ENCODE measurements at regions not wholly inside any gene's neighbourhood (a gene's known extent, or its start where the extent isn't known, plus 50 kb on each side); places are given as distances from the start of the nearest gene placed in this dataset.

- Histone ChIP-seq H3K4me1 (ENCODE audit: control insufficient read depth in 5 of 5, insufficient read depth in 5 of 5, low read length in 5 of 5) (no peaks in the 10 kb centered on the region), H3K27ac (ENCODE audit: low read depth in 1 of 2, low read length in 1 of 2) (no peak overlapping the region), H3K4me3 (no peak overlapping the region), H3K27me3 (ENCODE audit: control insufficient read depth in 3 of 3, insufficient read depth in 3 of 3, low read length in 2 of 3) (no peaks in the 10 kb centered on the region), H3K9me3 (ENCODE audit: control insufficient read depth in 4 of 4, insufficient read depth in 3 of 4, low read length in 3 of 4) (peaks cover 0 to 14% (median 8%) of the 10 kb centered on the region in 4 donors), H3K9ac (ENCODE audit: insufficient read depth in 1 of 2, low read length in 2 of 2) (no peak overlapping the region), H3K36me3 (ENCODE audit: control insufficient read depth in 4 of 4, insufficient read depth in 4 of 4, low read length in 4 of 4) (no peaks in the 10 kb centered on the region)
- DNase-seq (peak in 2 of 3 donors; percentile 5 to 26), ATAC-seq (ENCODE audit: insufficient read depth, low FRiP score) (no peak)
- 85 to 92% methylated on average over 3 of the region's 3 CpGs for WGBS, 2 donors
- TF ChIP-seq CTCF (IDR thresholded peaks at IDR 0.05; ENCODE audit: control extremely low read depth, extremely low read depth): no peak
Measured at GRCh38 chr12:58034311-58034710, 92.9 kb downstream of the ATP23 start.

- Histone ChIP-seq H3K9ac (ENCODE audit: insufficient read depth in 1 of 2, low read length in 2 of 2) (no peak overlapping the region), H3K4me3 (no peak overlapping the region), H3K4me1 (ENCODE audit: control insufficient read depth in 5 of 5, insufficient read depth in 5 of 5, low read length in 5 of 5) (no peaks in the 10 kb centered on the region), H3K27ac (ENCODE audit: low read depth in 1 of 2, low read length in 1 of 2) (no peak overlapping the region), H3K36me3 (ENCODE audit: control insufficient read depth in 4 of 4, insufficient read depth in 4 of 4, low read length in 4 of 4) (no peaks in the 10 kb centered on the region), H3K9me3 (ENCODE audit: control insufficient read depth in 4 of 4, insufficient read depth in 3 of 4, low read length in 3 of 4) (peaks cover 0 to 14% (median 8%) of the 10 kb centered on the region in 4 donors), H3K27me3 (ENCODE audit: control insufficient read depth in 3 of 3, insufficient read depth in 3 of 3, low read length in 2 of 3) (no peaks in the 10 kb centered on the region)
- no peak for TF ChIP-seq CTCF (IDR thresholded peaks at IDR 0.05; ENCODE audit: control extremely low read depth, extremely low read depth)
- peak in 1 of 3 donors; percentile 7 for DNase-seq
- 0 to 57% methylated on average over 1 of the region's 1 CpG for WGBS, 2 donors
- no peak for ATAC-seq (ENCODE audit: insufficient read depth, low FRiP score)
Measured at GRCh38 chr12:58034712-58035111, 93.3 kb downstream of the ATP23 start.

- H3K9ac ChIP-seq (ENCODE audit: insufficient read depth in 1 of 2, low read length in 2 of 2): no peak overlapping the region
- no peak for DNase-seq
- no peaks in the 10 kb centered on the region for H3K4me1 ChIP-seq (ENCODE audit: control insufficient read depth in 5 of 5, insufficient read depth in 5 of 5, low read length in 5 of 5)
- 92% methylated on average over 2 of the region's 2 CpGs for WGBS, 2 donors
- peaks cover 0 to 4% (median 2%) of the 10 kb centered on the region in 4 donors for H3K9me3 ChIP-seq (ENCODE audit: control insufficient read depth in 4 of 4, insufficient read depth in 3 of 4, low read length in 3 of 4)
- no peak overlapping the region for H3K4me3 ChIP-seq
- TF ChIP-seq CTCF (IDR thresholded peaks at IDR 0.05; ENCODE audit: control extremely low read depth, extremely low read depth): no peak
- H3K27me3 ChIP-seq (ENCODE audit: control insufficient read depth in 3 of 3, insufficient read depth in 3 of 3, low read length in 2 of 3): no peaks in the 10 kb centered on the region
- ATAC-seq (ENCODE audit: insufficient read depth, low FRiP score): no peak
- H3K36me3 ChIP-seq (ENCODE audit: control insufficient read depth in 4 of 4, insufficient read depth in 4 of 4, low read length in 4 of 4): no peaks in the 10 kb centered on the region
- H3K27ac ChIP-seq (ENCODE audit: low read depth in 1 of 2, low read length in 1 of 2): no peak overlapping the region
Measured at GRCh38 chr12:58041441-58041840, 100.1 kb downstream of the ATP23 start.

- Histone ChIP-seq H3K27ac (ENCODE audit: low read depth in 1 of 2, low read length in 1 of 2) (no peak overlapping the region), H3K9ac (ENCODE audit: insufficient read depth in 1 of 2, low read length in 2 of 2) (no peak overlapping the region), H3K27me3 (ENCODE audit: control insufficient read depth in 3 of 3, insufficient read depth in 3 of 3, low read length in 2 of 3) (no peaks in the 10 kb centered on the region), H3K9me3 (ENCODE audit: control insufficient read depth in 4 of 4, insufficient read depth in 3 of 4, low read length in 3 of 4) (peaks cover 0 to 4% (median 0%) of the 10 kb centered on the region in 4 donors), H3K4me3 (no peak overlapping the region), H3K36me3 (ENCODE audit: control insufficient read depth in 4 of 4, insufficient read depth in 4 of 4, low read length in 4 of 4) (no peaks in the 10 kb centered on the region), H3K4me1 (ENCODE audit: control insufficient read depth in 5 of 5, insufficient read depth in 5 of 5, low read length in 5 of 5) (no peaks in the 10 kb centered on the region)
- no peak for TF ChIP-seq CTCF (IDR thresholded peaks at IDR 0.05; ENCODE audit: control extremely low read depth, extremely low read depth)
- no peak for DNase-seq
- no peak for ATAC-seq (ENCODE audit: insufficient read depth, low FRiP score)
Measured at GRCh38 chr12:58044966-58045365, 103.6 kb downstream of the ATP23 start.

Data from lung (tissue), 11 donors.